ENCODE measurements at regions not wholly inside any gene's neighbourhood (a gene's known extent, or its start where the extent isn't known, plus 50 kb on each side); places are given as distances from the start of the nearest gene placed in this dataset.

DNA sequence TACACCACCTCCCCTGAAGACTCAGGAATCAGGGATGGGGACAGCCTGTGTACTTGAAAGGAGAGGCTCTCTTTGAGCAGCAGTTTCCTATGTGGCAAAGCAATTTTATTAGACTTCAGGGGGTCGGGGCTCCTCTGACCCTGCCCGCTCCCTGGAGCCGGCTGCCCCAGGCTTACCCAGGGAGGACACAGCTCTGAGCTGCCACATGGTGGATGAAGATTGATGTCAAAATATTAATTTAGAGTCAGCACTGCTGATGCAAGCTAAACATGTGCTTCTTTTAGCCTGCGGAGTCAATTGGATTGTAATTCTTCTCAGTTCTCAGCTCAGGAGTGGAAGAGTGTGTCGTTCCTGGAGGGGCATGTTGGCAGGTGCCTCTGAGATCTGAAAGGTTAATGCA, 606.1 kb downstream of the KIF4B start:
- no peak for TF ChIP-seq GATA2 (IDR thresholded peaks at IDR 0.05; ENCODE audit: low read depth, low read length)
- no peak for TF ChIP-seq GATA3 (IDR thresholded peaks at IDR 0.05; ENCODE audit: low read depth, low read length)

Measured in SH-SY5Y (cell line).